ENCODE measurements at regions not wholly inside any gene's neighbourhood (a gene's known extent, or its start where the extent isn't known, plus 50 kb on each side); places are given as distances from the start of the nearest gene placed in this dataset.

GRCh38 chr11:131218542-131218941, 151.9 kb upstream of the NTM start:
- DNase-seq = no peak
- Histone ChIP-seq H3K36me3 (ENCODE audit: control insufficient read depth, insufficient read depth, low read length) (no peaks in the 10 kb centered on the region), H3K4me3 (ENCODE audit: low read depth, low read length) (no peak overlapping the region), H3K27me3 (replicated peaks; ENCODE audit: control insufficient read depth, insufficient read depth, low read length) (no peaks in the 10 kb centered on the region), H3K4me1 (no peaks in the 10 kb centered on the region), H3K9me3 (no peaks in the 10 kb centered on the region)
- Mint-ChIP-seq H3K36me3 (ENCODE audit: insufficient read depth, unreplicated experiment) (no peaks in the 10 kb centered on the region), H3K27me3 (ENCODE audit: insufficient read depth, unreplicated experiment) (peaks cover 33% of the 10 kb centered on the region), H3K9me3 (ENCODE audit: unreplicated experiment) (peaks cover 7% of the 10 kb centered on the region), H3K4me3 (ENCODE audit: unreplicated experiment) (no peak overlapping the region), H3K27ac (ENCODE audit: unreplicated experiment) (no peak overlapping the region), H3K4me1 (ENCODE audit: low read depth, unreplicated experiment) (no peaks in the 10 kb centered on the region)
- intact Hi-C loops (cut with micrococcal nuclease; ENCODE audit: unreplicated experiment) = no loop called here
- no peak for TF ChIP-seq CTCF (IDR thresholded peaks at IDR 0.05; ENCODE audit: insufficient read depth in 1 of 2, low read depth in 1 of 2, low read length in 1 of 2, severe bottlenecking in 1 of 2, unreplicated experiment in 1 of 2)
- POLR2A ChIA-PET = no interaction called here
- no TSS peak for BruUV-seq (replicated peaks)
- CTCF ChIA-PET = interaction anchor here (0.9 kb wide), 1 partner anchor 154 kb away, joined by 5 read pairs; no protein-coding TSS in a partner anchor

GRCh38 chr11:131219646-131220045, 150.8 kb upstream of the NTM start:
- Mint-ChIP-seq H3K9me3 (ENCODE audit: unreplicated experiment) (peaks cover 11% of the 10 kb centered on the region), H3K36me3 (ENCODE audit: insufficient read depth, unreplicated experiment) (no peaks in the 10 kb centered on the region), H3K27ac (ENCODE audit: unreplicated experiment) (no peak overlapping the region), H3K4me1 (ENCODE audit: low read depth, unreplicated experiment) (no peaks in the 10 kb centered on the region), H3K4me3 (ENCODE audit: unreplicated experiment) (no peak overlapping the region), H3K27me3 (ENCODE audit: insufficient read depth, unreplicated experiment) (peaks cover 31% of the 10 kb centered on the region)
- H3K4me3 ChIP-seq (ENCODE audit: low read depth, low read length) = no peak overlapping the region
- CTCF ChIA-PET = no interaction called here
- POLR2A ChIA-PET = no interaction called here
- no peaks in the 10 kb centered on the region for H3K9me3 ChIP-seq
- H3K36me3 ChIP-seq (ENCODE audit: control insufficient read depth, insufficient read depth, low read length) = no peaks in the 10 kb centered on the region
- no peak for TF ChIP-seq CTCF (IDR thresholded peaks at IDR 0.05; ENCODE audit: insufficient read depth in 1 of 2, low read depth in 1 of 2, low read length in 1 of 2, severe bottlenecking in 1 of 2, unreplicated experiment in 1 of 2)
- DNase-seq = no peak
- H3K4me1 ChIP-seq = no peaks in the 10 kb centered on the region
- BruUV-seq (replicated peaks) = no TSS peak
- intact Hi-C loops (cut with micrococcal nuclease; ENCODE audit: unreplicated experiment) = no loop called here
- no peaks in the 10 kb centered on the region for H3K27me3 ChIP-seq (replicated peaks; ENCODE audit: control insufficient read depth, insufficient read depth, low read length)

GRCh38 chr11:131223198-131223991, 147.0 kb upstream of the NTM start:
- no peak overlapping the region for H3K4me3 ChIP-seq (ENCODE audit: low read depth, low read length)
- POLR2A ChIA-PET = no interaction called here
- Mint-ChIP-seq H3K4me1 (ENCODE audit: low read depth, unreplicated experiment) (no peaks in the 10 kb centered on the region), H3K36me3 (ENCODE audit: insufficient read depth, unreplicated experiment) (no peaks in the 10 kb centered on the region), H3K27me3 (ENCODE audit: insufficient read depth, unreplicated experiment) (peaks cover 20% of the 10 kb centered on the region), H3K4me3 (ENCODE audit: unreplicated experiment) (no peak overlapping the region), H3K27ac (ENCODE audit: unreplicated experiment) (no peak overlapping the region), H3K9me3 (ENCODE audit: unreplicated experiment) (peaks cover 10% of the 10 kb centered on the region)
- no peaks in the 10 kb centered on the region for H3K36me3 ChIP-seq (ENCODE audit: control insufficient read depth, insufficient read depth, low read length)
- no peaks in the 10 kb centered on the region for H3K4me1 ChIP-seq
- H3K9me3 ChIP-seq = no peaks in the 10 kb centered on the region
- no peak for TF ChIP-seq CTCF (IDR thresholded peaks at IDR 0.05; ENCODE audit: insufficient read depth in 1 of 2, low read depth in 1 of 2, low read length in 1 of 2, severe bottlenecking in 1 of 2, unreplicated experiment in 1 of 2)
- CTCF ChIA-PET = no interaction called here
- no peak for DNase-seq
- no peaks in the 10 kb centered on the region for H3K27me3 ChIP-seq (replicated peaks; ENCODE audit: control insufficient read depth, insufficient read depth, low read length)
- intact Hi-C loops (cut with micrococcal nuclease; ENCODE audit: unreplicated experiment) = no loop called here
- BruUV-seq (replicated peaks) = no TSS peak
